Lower lobe of right lung (tissue), 2 donors: ENCODE measurements at regions not wholly inside any gene's neighbourhood (a gene's known extent, or its start where the extent isn't known, plus 50 kb on each side); places are given as distances from the start of the nearest gene placed in this dataset.

ENCODE experiments used
- ATAC-seq, 2 donors: fragments of 200-7000 bp; cut with Tn5 transposase; one replicate each; pipeline ENCODE4 v1.9.1; 2020 to 2022; ENCODE audit warnings: mild to moderate bottlenecking in 2 of 2, moderate library complexity in 2 of 2
- DNase-seq: peaks from one replicate; pipeline ENCODE4 v3.0.0-alpha.2; 2020
- H3K27ac ChIP-seq: fragments of 200-600 bp; one replicate; pipeline ENCODE4 v1.8.0; 2022
- H3K27me3 ChIP-seq: fragments of 200-600 bp; one replicate; pipeline ENCODE4 v1.8.0; 2022; ENCODE audit warnings: low read depth
- H3K36me3 ChIP-seq: fragments of 200-600 bp; one replicate; pipeline ENCODE4 v1.8.0; 2022; ENCODE audit warnings: mild to moderate bottlenecking
- H3K4me1 ChIP-seq: fragments of 200-600 bp; one replicate; pipeline ENCODE4 v1.8.0; 2022
- H3K4me3 ChIP-seq: fragments of 200-600 bp; one replicate; pipeline ENCODE4 v1.8.0; 2022; ENCODE audit warnings: mild to moderate bottlenecking
- H3K9me3 ChIP-seq: fragments of 200-600 bp; one replicate; pipeline ENCODE4 v1.8.0; 2022
- CTCF ChIP-seq: fragments of 200-600 bp; IDR thresholded peaks from one replicate; pipeline ENCODE4 v1.8.0; 2022; ENCODE audit warnings: antibody characterized with exemption, mild to moderate bottlenecking
- intact Hi-C: fragments of 100-400 bp; cut with DNase I; formaldehyde crosslinking; loops from one replicate; pipeline ENCODE4 v1.11.0; 2022
- donor health status: DM: no; HTN: yes; CAD: no; lungs with severe emphysema.

DNA sequence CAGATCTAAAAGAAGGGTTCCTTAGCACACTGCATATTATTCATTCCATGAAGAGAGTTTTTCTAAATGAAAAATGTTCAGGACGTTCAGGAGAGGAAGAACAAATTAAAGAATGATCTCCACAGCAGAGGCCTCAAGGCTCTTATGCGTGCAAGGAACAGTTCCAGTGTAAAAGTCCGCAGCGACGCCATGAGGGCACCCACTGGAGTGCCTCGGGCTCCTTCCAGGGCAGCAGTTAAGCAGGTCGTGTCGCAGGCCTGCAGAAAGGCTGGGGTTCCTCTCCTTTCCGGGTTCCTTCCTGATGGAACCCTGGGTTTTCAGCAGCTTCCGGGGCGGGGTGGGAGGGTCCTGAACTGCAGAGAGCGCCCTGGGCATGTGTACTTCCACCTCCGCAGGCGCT is 87.1 kb upstream of the SELENOP start:
- no peak for ATAC-seq
- Histone ChIP-seq H3K9me3 (no peaks in the 10 kb centered on the region), H3K27ac (no peak overlapping the region), H3K4me3 (no peak overlapping the region), H3K4me1 (no peaks in the 10 kb centered on the region), H3K36me3 (no peaks in the 10 kb centered on the region), H3K27me3 (no peaks in the 10 kb centered on the region)
- TF ChIP-seq CTCF, result no peak
- no peak for DNase-seq
- intact Hi-C loops, result no loop called here

GRCh38 chr5:42896523-42896922 is 84.8 kb upstream of the SELENOP start:
- Histone ChIP-seq H3K27me3 (no peaks in the 10 kb centered on the region), H3K4me3 (no peak overlapping the region), H3K9me3 (no peaks in the 10 kb centered on the region), H3K4me1 (no peaks in the 10 kb centered on the region), H3K27ac (no peak overlapping the region), H3K36me3 (no peaks in the 10 kb centered on the region)
- no peak for DNase-seq
- intact Hi-C loops, result no loop called here
- no peak for ATAC-seq
- TF ChIP-seq CTCF, result no peak

GRCh38 chr5:42894057-42894456 is 82.4 kb upstream of the SELENOP start:
- Histone ChIP-seq H3K4me1 (no peaks in the 10 kb centered on the region), H3K27me3 (no peaks in the 10 kb centered on the region), H3K27ac (no peak overlapping the region), H3K9me3 (no peaks in the 10 kb centered on the region), H3K36me3 (no peaks in the 10 kb centered on the region), H3K4me3 (no peak overlapping the region)
- DNase-seq (no peak), ATAC-seq (no peak)
- TF ChIP-seq CTCF, result peak; percentile 21
- intact Hi-C loops, result no loop called here

GRCh38 chr5:42889311-42889933 is 77.7 kb upstream of the SELENOP start:
- H3K9me3 ChIP-seq, result no peaks in the 10 kb centered on the region
- no peaks in the 10 kb centered on the region for H3K4me1 ChIP-seq
- peak; percentile 88 for TF ChIP-seq CTCF
- peak; percentile 94 to 96 for ATAC-seq
- intact Hi-C loops, result loop anchor here (5.0 kb wide), 1 partner anchor 82 kb away; no protein-coding TSS in a partner anchor
- DNase-seq, result peak; percentile 63
- no peaks in the 10 kb centered on the region for H3K27me3 ChIP-seq
- H3K36me3 ChIP-seq, result no peaks in the 10 kb centered on the region
- H3K4me3 ChIP-seq, result no peak overlapping the region
- H3K27ac ChIP-seq, result no peak overlapping the region

GRCh38 chr5:42888771-42889170 is 77.1 kb upstream of the SELENOP start:
- H3K36me3 ChIP-seq, result no peaks in the 10 kb centered on the region
- no peak overlapping the region for H3K4me3 ChIP-seq
- DNase-seq (no peak), ATAC-seq (peak in 1 of 2 donors; percentile 16)
- H3K9me3 ChIP-seq, result no peaks in the 10 kb centered on the region
- H3K4me1 ChIP-seq, result no peaks in the 10 kb centered on the region
- intact Hi-C loops, result loop anchor here (5.0 kb wide), 1 partner anchor 81 kb away; no protein-coding TSS in a partner anchor
- no peak for TF ChIP-seq CTCF
- H3K27me3 ChIP-seq, result no peaks in the 10 kb centered on the region
- H3K27ac ChIP-seq, result no peak overlapping the region
